GM12891 (cell line): ENCODE measurements at regions not wholly inside any gene's neighbourhood (a gene's known extent, or its start where the extent isn't known, plus 50 kb on each side); places are given as distances from the start of the nearest gene placed in this dataset.
"Not testable (repeated sequence)": the region's sequence is repeated elsewhere in the genome, so short reads cannot be mapped to it uniquely, and the experiment has no call there.

Source experiments
- DNase-seq: peaks from one replicate; pipeline ENCODE4 v3.0.0; 2011; ENCODE audit warnings: low spot score; ENCODE audit not compliant: insufficient read length
- FAIRE-seq: peaks from 2 replicates; lab custom pipeline; 2011; peaks lifted over from hg19 to GRCh38; lab: Jason Lieb, UNC
- PAX5 ChIP-seq: IDR thresholded peaks from 2 replicates; pipeline ENCODE4 v1.6.1; 2011; ENCODE audit warnings: low read length, moderate library complexity, mild to moderate bottlenecking; ENCODE audit not compliant: insufficient read depth, severe bottlenecking
- POLR2A ChIP-seq: IDR thresholded peaks from 2 replicates; pipeline ENCODE4 v1.6.1; 2011; ENCODE audit warnings: low read depth, low read length, control low read depth
- POLR2AphosphoS5 ChIP-seq: IDR thresholded peaks from 2 replicates; pipeline ENCODE4 v1.6.1; 2011; ENCODE audit warnings: low read depth, low read length, control low read depth
- POU2F2 ChIP-seq: IDR thresholded peaks from 2 replicates; pipeline ENCODE4 v1.6.1; 2011; ENCODE audit warnings: low read depth, mild to moderate bottlenecking, control low read depth, low read length, moderate library complexity
- SPI1 ChIP-seq: IDR thresholded peaks from 2 replicates; pipeline ENCODE4 v1.6.1; 2011; ENCODE audit warnings: low read depth, low read length, control low read depth
- TAF1 ChIP-seq: IDR thresholded peaks from 2 replicates; pipeline ENCODE4 v1.6.1; 2011; ENCODE audit warnings: low read depth, low read length, control low read depth

GRCh38 chr2:117571590-117572349 lies 242.7 kb upstream of the DDX18 start:
- no peak for TF ChIP-seq POU2F2
- TF ChIP-seq PAX5: no peak
- no peak for TF ChIP-seq POLR2AphosphoS5
- no peak for TF ChIP-seq TAF1
- no peak for TF ChIP-seq POLR2A
- no peak for FAIRE-seq
- DNase-seq: no peak

- FAIRE-seq: no peak
- DNase-seq: no peak
- TF ChIP-seq PAX5: no peak
- TF ChIP-seq POLR2AphosphoS5: no peak
- no peak for TF ChIP-seq POU2F2
- no peak for TF ChIP-seq SPI1
- no peak for TF ChIP-seq TAF1
- TF ChIP-seq POLR2A: no peak
Measured at GRCh38 chr2:117587310-117587709, 227.2 kb upstream of the DDX18 start.

- no peak for DNase-seq
- no peak for FAIRE-seq
- no peak for TF ChIP-seq POLR2A
- no peak for TF ChIP-seq POU2F2
- TF ChIP-seq POLR2AphosphoS5: no peak
- no peak for TF ChIP-seq SPI1
- TF ChIP-seq TAF1: no peak
- TF ChIP-seq PAX5: no peak
Measured at GRCh38 chr2:117603060-117603459, 211.4 kb upstream of the DDX18 start.

GRCh38 chr2:117603567-117603966 lies 210.9 kb upstream of the DDX18 start:
- TF ChIP-seq SPI1 (no peak), POU2F2 (no peak), PAX5 (no peak), POLR2AphosphoS5 (no peak), TAF1 (no peak), POLR2A (no peak)
- FAIRE-seq: no peak
- no peak for DNase-seq

- FAIRE-seq (no peak), DNase-seq (no peak)
- no peak for TF ChIP-seq SPI1
- TF ChIP-seq TAF1: no peak
- TF ChIP-seq PAX5: no peak
- TF ChIP-seq POLR2A: no peak
- no peak for TF ChIP-seq POU2F2
- TF ChIP-seq POLR2AphosphoS5: no peak
Measured at GRCh38 chr2:117607202-117607601, 207.3 kb upstream of the DDX18 start.

- DNase-seq: no peak
- no peak for FAIRE-seq
- TF ChIP-seq POLR2A (no peak), POU2F2 (no peak), TAF1 (no peak)
Measured at GRCh38 chr2:117613101-117613500, 201.4 kb upstream of the DDX18 start.

- DNase-seq (no peak), FAIRE-seq (no peak)
- TF ChIP-seq PAX5 (no peak), POU2F2 (no peak), POLR2AphosphoS5 (no peak), POLR2A (no peak), TAF1 (no peak), SPI1 (no peak)
Measured at GRCh38 chr2:117614296-117614695, 200.2 kb upstream of the DDX18 start.

GRCh38 chr2:117614823-117615534 lies 199.5 kb upstream of the DDX18 start:
- FAIRE-seq: no peak
- TF ChIP-seq POLR2A (no peak), POU2F2 (no peak), TAF1 (no peak)
- DNase-seq: no peak

- DNase-seq (no peak), FAIRE-seq (no peak)
- TF ChIP-seq SPI1 (no peak), POU2F2 (no peak), POLR2AphosphoS5 (no peak), PAX5 (no peak)
Measured at GRCh38 chr2:117618607-117619006, 195.9 kb upstream of the DDX18 start.

- DNase-seq (no peak), FAIRE-seq (no peak)
- TF ChIP-seq PAX5 (no peak), POLR2AphosphoS5 (no peak), POU2F2 (no peak), TAF1 (no peak), SPI1 (no peak)
Measured at GRCh38 chr2:117621326-117621725, 193.2 kb upstream of the DDX18 start.

GRCh38 chr2:117623175-117623574 lies 191.3 kb upstream of the DDX18 start:
- FAIRE-seq, DNase-seq: not testable (repeated sequence)
